ENCODE measurements at regions not wholly inside any gene's neighbourhood (a gene's known extent, or its start where the extent isn't known, plus 50 kb on each side); places are given as distances from the start of the nearest gene placed in this dataset.

- DNase-seq (ENCODE audit: low spot score): no peak
These were observed 51.6 kb upstream of the KCND3 start for GRCh38 chr1:112040891-112041740.

- no peak for DNase-seq (ENCODE audit: low spot score)
These were observed 54.4 kb upstream of the KCND3 start for GRCh38 chr1:112043901-112044300.

GRCh38 chr1:112044745-112045144, 55.3 kb upstream of the KCND3 start:
- no peak for DNase-seq (ENCODE audit: low spot score)

- DNase-seq (ENCODE audit: low spot score): no peak
These were observed 57.2 kb upstream of the KCND3 start for GRCh38 chr1:112046630-112047029.

- no peak for DNase-seq (ENCODE audit: low spot score)
These were observed 59.0 kb upstream of the KCND3 start for GRCh38 chr1:112048421-112048820.

- no peak for DNase-seq (ENCODE audit: low spot score)
These were observed 65.0 kb upstream of the KCND3 start for GRCh38 chr1:112054510-112054909.

GRCh38 chr1:112056354-112056753, 66.9 kb upstream of the KCND3 start:
- no peak for DNase-seq (ENCODE audit: low spot score)

GRCh38 chr1:112057736-112058135, 68.3 kb upstream of the KCND3 start:
- no peak for DNase-seq (ENCODE audit: low spot score)

GRCh38 chr1:112058815-112059450, 69.5 kb upstream of the KCND3 start:
- no peak for DNase-seq (ENCODE audit: low spot score)

- DNase-seq (ENCODE audit: low spot score): no peak
These were observed 70.2 kb upstream of the KCND3 start for GRCh38 chr1:112059679-112060078.

GRCh38 chr1:112060261-112060660, 70.8 kb upstream of the KCND3 start:
- no peak for DNase-seq (ENCODE audit: low spot score)

GRCh38 chr1:112061056-112061455, 71.6 kb upstream of the KCND3 start:
- no peak for DNase-seq (ENCODE audit: low spot score)

GRCh38 chr1:112061901-112062320, 72.4 kb upstream of the KCND3 start:
- no peak for DNase-seq (ENCODE audit: low spot score)

- no peak for DNase-seq (ENCODE audit: low spot score)
These were observed 74.6 kb upstream of the KCND3 start for GRCh38 chr1:112063781-112064728.

- no peak for DNase-seq (ENCODE audit: low spot score)
These were observed 78.5 kb upstream of the KCND3 start for GRCh38 chr1:112067989-112068388.

GRCh38 chr1:112070677-112071076, 81.2 kb upstream of the KCND3 start:
- no peak for DNase-seq (ENCODE audit: low spot score)

- DNase-seq (ENCODE audit: low spot score): no peak
These were observed 85.2 kb upstream of the KCND3 start for GRCh38 chr1:112074711-112075110.

- DNase-seq (ENCODE audit: low spot score): no peak
These were observed 86.1 kb upstream of the KCND3 start for GRCh38 chr1:112075566-112075965.

GRCh38 chr1:112079446-112079845, 90.0 kb upstream of the KCND3 start:
- no peak for DNase-seq (ENCODE audit: low spot score)

- DNase-seq (ENCODE audit: low spot score): no peak
These were observed 94.0 kb upstream of the KCND3 start for GRCh38 chr1:112083487-112083886.

- no peak for DNase-seq (ENCODE audit: low spot score)
These were observed 103.3 kb upstream of the KCND3 start for GRCh38 chr1:112092656-112093371.

- no peak for DNase-seq (ENCODE audit: low spot score)
These were observed 103.9 kb upstream of the KCND3 start for GRCh38 chr1:112093372-112093694.
